Adrenal gland (tissue), 9 donors: ENCODE measurements at regions not wholly inside any gene's neighbourhood (a gene's known extent, or its start where the extent isn't known, plus 50 kb on each side); places are given as distances from the start of the nearest gene placed in this dataset.

Source experiments
- DNase-seq, 7 donors: peaks; one replicate each; pipeline ENCODE4 v3.0.0-alpha.2; 2019 to 2020
- H3K27ac ChIP-seq, 5 donors: fragments of 200-600 bp; sonication (generic) in 4 of 5; 1 replicate in 3 of 5; 2 replicates in 2 of 5; pipeline versions ENCODE4 v1.5.1 to v1.8.0; 2016 to 2020; ENCODE audit warnings: mild to moderate bottlenecking in 1 of 5
- H3K27me3 ChIP-seq: fragments of 200-600 bp; 2 replicates; pipeline ENCODE4 v1.8.0; 2021
- H3K36me3 ChIP-seq, 2 donors: fragments of 200-600 bp; replicated peaks in 1 of 2; 1 replicate in 1 of 2; 2 replicates in 1 of 2; pipeline versions ENCODE4 v1.5.1 to v1.8.0; 2018 to 2022
- H3K4me1 ChIP-seq, 2 donors: fragments of 200-600 bp; replicated peaks in 1 of 2; 1 replicate in 1 of 2; 2 replicates in 1 of 2; pipeline versions ENCODE4 v1.5.1 to v1.8.0; 2018 to 2021
- H3K4me3 ChIP-seq, 4 donors: fragments of 200-600 bp; sonication (generic) in 3 of 4; one replicate each; pipeline ENCODE4 v1.5.1; 2016 to 2018
- H3K9me3 ChIP-seq, 3 donors: fragments of 200-600 bp; sonication (generic) in 1 of 3; replicated peaks in 1 of 3; 1 replicate in 2 of 3; 2 replicates in 1 of 3; pipeline versions ENCODE4 v1.5.1 to v1.8.0; 2016 to 2021
- POLR2A ChIP-seq, 2 donors: fragments of 450-650 bp; IDR thresholded peaks; one replicate each; pipeline ENCODE4 v1.6.1; 2017; ENCODE audit warnings: antibody characterized with exemption in 2 of 2, mild to moderate bottlenecking in 2 of 2, moderate library complexity in 1 of 2
- WGBS, 4 donors: extraction: QIAGEN DNeasy Blood & Tissue Kit in 2 of 4; methylation state at CpG; one replicate each; pipeline versions ENCODE4 v1.1.5 to v1.1.7; 2013 to 2017; 5-methylcytosine and 5-hydroxymethylcytosine counted together
- intact Hi-C, 2 donors: fragments of 100-400 bp; cut with DNase I; formaldehyde crosslinking; loops; one replicate each; pipeline versions ENCODE4 v1.14.1 to v1.15.0; 2022 to 2023
- TF ChIP-seq, protein P1 (sequence below), 6 experiments: fragments of 450-650 bp in 4 of 6; fragments of 200-600 bp in 2 of 6; sonication (generic) in 1 of 6; IDR thresholded peaks; 1 replicate in 5 of 6; 2 replicates in 1 of 6; pipeline versions ENCODE4 v1.5.1 to v1.8.0; 2016 to 2021; ENCODE audit warnings: antibody characterized with exemption in 6 of 6, mild to moderate bottlenecking in 2 of 6, moderate library complexity in 1 of 6
- donor health status: healthy with polysubstance abuse.
- donor health status: Bipolar disorder and iron deficiency.
- donor health status: DM: yes; HTN: yes; CAD: no.
- donor health status: DM: no; HTN: no; CAD: no.
- donor health status: DM: no; HTN: no; CAD: no.

DNA sequence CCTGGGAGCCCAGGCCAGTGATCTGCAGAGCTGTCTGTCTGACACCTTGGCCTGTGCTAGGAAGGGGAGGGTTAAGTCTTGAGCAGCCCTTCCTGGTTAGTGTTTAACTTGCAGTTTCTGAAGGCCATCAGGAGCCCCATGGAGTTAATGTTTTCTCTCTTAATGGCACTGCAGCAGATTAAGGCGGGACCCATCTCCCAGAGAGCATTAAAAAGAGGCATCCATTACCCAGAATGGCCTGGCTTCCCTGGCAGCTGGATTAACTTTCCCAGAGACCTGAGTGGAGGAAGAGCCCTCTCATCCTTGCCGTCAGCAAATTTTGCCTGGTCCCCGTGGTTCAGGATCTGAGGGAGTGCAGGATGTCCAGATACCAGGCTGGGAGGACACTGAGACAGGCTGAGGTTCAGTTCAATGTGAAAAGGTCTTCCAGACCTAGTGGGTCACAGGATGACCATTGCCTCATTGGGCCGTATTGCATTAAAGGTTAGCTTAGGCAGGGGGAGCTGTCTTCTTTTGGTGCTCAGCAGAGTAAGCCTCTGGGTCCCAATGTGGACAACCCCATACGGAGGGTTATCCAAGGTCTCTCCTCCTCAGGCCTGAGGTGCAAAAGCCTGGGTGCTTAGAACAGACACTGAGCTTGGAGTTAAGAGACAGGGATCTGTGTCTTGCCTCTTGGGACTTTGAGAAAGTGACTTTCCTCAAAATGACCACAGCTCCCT, 522.6 kb downstream of the PTPRU start:
- no peaks in the 10 kb centered on the region for H3K36me3 ChIP-seq
- H3K27ac ChIP-seq = no peak overlapping the region
- H3K4me3 ChIP-seq = no peak overlapping the region
- TF ChIP-seq, protein P1, sequence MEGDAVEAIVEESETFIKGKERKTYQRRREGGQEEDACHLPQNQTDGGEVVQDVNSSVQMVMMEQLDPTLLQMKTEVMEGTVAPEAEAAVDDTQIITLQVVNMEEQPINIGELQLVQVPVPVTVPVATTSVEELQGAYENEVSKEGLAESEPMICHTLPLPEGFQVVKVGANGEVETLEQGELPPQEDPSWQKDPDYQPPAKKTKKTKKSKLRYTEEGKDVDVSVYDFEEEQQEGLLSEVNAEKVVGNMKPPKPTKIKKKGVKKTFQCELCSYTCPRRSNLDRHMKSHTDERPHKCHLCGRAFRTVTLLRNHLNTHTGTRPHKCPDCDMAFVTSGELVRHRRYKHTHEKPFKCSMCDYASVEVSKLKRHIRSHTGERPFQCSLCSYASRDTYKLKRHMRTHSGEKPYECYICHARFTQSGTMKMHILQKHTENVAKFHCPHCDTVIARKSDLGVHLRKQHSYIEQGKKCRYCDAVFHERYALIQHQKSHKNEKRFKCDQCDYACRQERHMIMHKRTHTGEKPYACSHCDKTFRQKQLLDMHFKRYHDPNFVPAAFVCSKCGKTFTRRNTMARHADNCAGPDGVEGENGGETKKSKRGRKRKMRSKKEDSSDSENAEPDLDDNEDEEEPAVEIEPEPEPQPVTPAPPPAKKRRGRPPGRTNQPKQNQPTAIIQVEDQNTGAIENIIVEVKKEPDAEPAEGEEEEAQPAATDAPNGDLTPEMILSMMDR (IDR thresholded peaks at IDR 0.05) = no peak
- no peak for TF ChIP-seq POLR2A (IDR thresholded peaks at IDR 0.05)
- peak in 1 of 7 donors; percentile 25 for DNase-seq
- no peaks in the 10 kb centered on the region for H3K27me3 ChIP-seq
- H3K9me3 ChIP-seq = no peaks in the 10 kb centered on the region
- WGBS, 4 donors = 22 to 58% (median 56%) methylated on average over 2 to 5 of the region's 5 CpGs
- no peaks in the 10 kb centered on the region for H3K4me1 ChIP-seq
- intact Hi-C loops = no loop called here

DNA sequence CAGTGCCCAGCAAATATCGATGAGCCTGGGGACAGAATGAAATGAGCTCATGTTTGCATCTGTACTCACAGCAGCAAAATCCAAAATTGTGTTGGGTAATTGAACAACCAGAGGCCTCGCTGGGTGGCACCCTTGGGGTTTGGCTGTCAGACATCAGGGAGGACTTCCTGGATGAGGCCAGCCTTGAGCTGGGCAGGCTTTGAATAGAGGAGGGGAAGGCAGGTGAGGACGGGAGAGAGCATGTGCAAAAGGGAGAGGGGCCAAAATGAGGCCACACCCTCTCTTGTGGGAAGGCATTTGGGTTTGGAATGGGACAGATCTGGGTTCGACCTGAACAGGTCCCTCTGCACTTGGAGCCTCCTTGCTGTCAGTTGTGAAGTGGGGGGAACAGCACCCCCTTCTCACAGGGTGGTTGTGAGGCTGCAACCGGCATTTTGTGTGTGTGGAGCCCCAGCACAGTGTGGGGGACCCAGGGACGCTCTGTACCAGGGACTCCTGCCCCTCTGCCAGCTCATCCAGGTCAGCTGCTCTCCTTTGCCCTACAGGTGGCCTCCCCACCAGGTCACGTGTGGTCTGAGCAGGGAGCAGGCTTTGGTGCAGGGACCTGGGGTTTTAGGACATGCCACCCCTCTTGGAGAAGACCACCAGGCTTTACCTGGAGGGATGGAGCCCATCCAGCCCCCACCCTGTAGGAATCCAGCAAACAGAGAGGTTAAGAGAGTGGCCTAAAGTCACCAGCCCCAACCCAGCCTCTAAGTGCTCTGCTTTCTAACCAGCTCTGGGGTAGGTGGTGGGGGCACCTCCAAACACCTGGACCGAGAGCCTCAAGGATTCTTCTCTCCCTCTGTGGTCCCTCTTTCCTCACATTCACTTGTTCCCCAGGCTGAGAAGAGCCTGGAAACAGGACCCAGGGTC, 521.8 kb downstream of the PTPRU start:
- no peak overlapping the region for H3K4me3 ChIP-seq
- intact Hi-C loops = no loop called here
- peak in 1 of 7 donors; percentile 24 for DNase-seq
- H3K36me3 ChIP-seq = no peaks in the 10 kb centered on the region
- H3K4me1 ChIP-seq = no peaks in the 10 kb centered on the region
- no peak overlapping the region for H3K27ac ChIP-seq
- TF ChIP-seq, protein P1 (IDR thresholded peaks at IDR 0.05) = no peak
- 67 to 81% (median 74%) methylated on average over 7 to 8 of the region's 8 CpGs for WGBS, 4 donors
- no peaks in the 10 kb centered on the region for H3K9me3 ChIP-seq
- no peaks in the 10 kb centered on the region for H3K27me3 ChIP-seq

DNA sequence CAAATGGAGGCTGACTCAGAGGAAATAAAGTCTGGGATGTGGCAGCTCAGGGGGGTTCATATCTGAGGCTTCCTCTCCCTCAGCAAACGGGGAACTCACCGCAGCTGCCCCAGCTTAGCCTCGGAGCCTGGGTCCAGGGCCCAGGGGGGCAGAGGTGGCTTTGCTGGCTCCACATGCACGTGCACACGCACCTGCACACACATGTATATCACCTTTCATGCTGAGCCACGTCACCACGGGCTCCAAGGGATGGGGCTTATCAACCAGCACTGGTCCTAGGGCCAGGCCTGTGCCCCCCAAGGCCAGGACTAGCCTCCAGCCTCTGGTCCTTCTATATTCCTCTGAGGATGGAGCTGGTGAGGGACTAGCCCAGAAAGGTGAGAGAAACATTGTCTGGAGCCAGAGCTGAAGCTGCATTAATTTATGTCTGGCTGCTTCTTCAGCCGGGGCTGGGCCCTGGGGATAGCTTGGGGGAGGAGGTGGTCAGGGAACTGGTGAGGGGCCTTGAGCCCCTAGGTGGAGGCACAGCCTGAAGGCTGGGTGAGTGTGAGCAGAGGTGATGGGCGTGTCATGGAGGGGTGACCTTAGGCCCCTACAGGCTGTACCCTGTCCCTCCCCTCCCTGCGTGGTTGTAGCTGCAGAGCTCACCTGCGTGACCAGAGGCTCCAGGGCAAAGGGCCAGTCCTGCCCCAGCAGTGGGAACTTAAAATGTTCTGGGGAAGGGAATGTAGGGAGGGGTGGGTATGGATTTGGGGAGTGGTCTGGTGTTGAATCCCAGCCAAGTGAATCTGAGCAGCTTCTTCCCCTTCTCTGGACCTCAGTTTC, 520.8 kb downstream of the PTPRU start:
- no peak overlapping the region for H3K27ac ChIP-seq
- DNase-seq = peak in 1 of 7 donors; percentile 41
- no peak overlapping the region for H3K4me3 ChIP-seq
- 54 to 76% (median 64%) methylated on average over 3 to 11 of the region's 11 CpGs for WGBS, 4 donors
- no peaks in the 10 kb centered on the region for H3K4me1 ChIP-seq
- H3K9me3 ChIP-seq = no peaks in the 10 kb centered on the region
- TF ChIP-seq, protein P1 (IDR thresholded peaks at IDR 0.05) = no peak
- TF ChIP-seq POLR2A (IDR thresholded peaks at IDR 0.05) = no peak
- intact Hi-C loops = no loop called here
- no peaks in the 10 kb centered on the region for H3K27me3 ChIP-seq
- no peaks in the 10 kb centered on the region for H3K36me3 ChIP-seq

DNA sequence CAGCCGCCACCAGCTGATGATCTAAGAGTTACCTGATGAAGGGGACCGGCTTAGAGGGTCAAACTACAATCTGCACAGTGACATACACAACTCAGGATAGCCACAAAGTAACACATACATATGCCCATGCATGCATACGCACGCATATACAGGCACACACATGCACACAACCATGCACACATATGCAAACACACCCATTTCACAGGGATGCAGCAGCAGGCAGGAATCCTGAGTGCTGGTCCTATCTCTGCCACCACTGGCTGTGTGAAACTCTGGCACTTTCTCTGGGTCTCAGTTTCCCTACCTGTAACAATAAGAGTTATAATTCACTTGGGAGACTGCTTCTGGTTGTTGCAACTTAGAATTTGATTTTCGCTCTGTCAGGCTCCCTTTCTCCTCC, 520.2 kb downstream of the PTPRU start:
- H3K27ac ChIP-seq = no peak overlapping the region
- H3K9me3 ChIP-seq = no peaks in the 10 kb centered on the region
- H3K36me3 ChIP-seq = no peaks in the 10 kb centered on the region
- intact Hi-C loops = no loop called here
- H3K4me3 ChIP-seq = no peak overlapping the region
- WGBS, 4 donors = 74 to 84% (median 79%) methylated on average over 5 of the region's 5 CpGs
- H3K4me1 ChIP-seq = no peaks in the 10 kb centered on the region
- H3K27me3 ChIP-seq = no peaks in the 10 kb centered on the region
- TF ChIP-seq, protein P1 (IDR thresholded peaks at IDR 0.05) = no peak
- TF ChIP-seq POLR2A (IDR thresholded peaks at IDR 0.05) = no peak
- DNase-seq = no peak
